IMR-90 (cell line): ENCODE measurements at regions not wholly inside any gene's neighbourhood (a gene's known extent, or its start where the extent isn't known, plus 50 kb on each side); places are given as distances from the start of the nearest gene placed in this dataset.

Source experiments
- ATAC-seq: fragments of 200-7000 bp; cut with Tn5 transposase; 2 replicates; pipeline ENCODE4 v1.9.1; 2020; ENCODE audit warnings: low read depth, mild to moderate bottlenecking, moderate library complexity
- BruUV-seq: library from RNA; stranded (reverse); fragments of 400-500 nt; replicated peaks from 2 replicates; lab custom pipeline; 2021; lab: Mats Ljungman, UMichigan
- CTCF ChIA-PET: fragments of 300-600 bp; formaldehyde crosslinking; extraction: SDS; loops from one replicate; lab custom pipeline; 2021; ENCODE audit warnings: antibody characterized with exemption; lab: Yijun Ruan, JAX
- POLR2A ChIA-PET: fragments of 300-600 bp; sonication (Branson Sonifier 250); formaldehyde crosslinking; loops from one replicate; lab custom pipeline; 2022; ENCODE audit warnings: antibody characterized with exemption; ENCODE audit not compliant: unreplicated experiment; lab: Charles Lee
- DNase-seq: peaks from one replicate; pipeline ENCODE4 v3.0.0; 2013
- H2AFZ ChIP-seq: replicated peaks from 2 replicates; pipeline ENCODE3; 2013; ENCODE audit warnings: low read length, mild to moderate bottlenecking; ENCODE audit not compliant: poor library complexity
- H2AK5ac ChIP-seq: 2 replicates; pipeline ENCODE4 v1.6.1; 2013; ENCODE audit warnings: low read depth, low read length, inconsistent platforms
- H2AK9ac ChIP-seq: replicated peaks from 2 replicates; pipeline ENCODE3; 2013; ENCODE audit warnings: mild to moderate bottlenecking, low read depth, low read length, moderate library complexity; ENCODE audit not compliant: poor library complexity
- H2BK120ac ChIP-seq: 2 replicates; pipeline ENCODE4 v1.6.1; 2013; ENCODE audit warnings: low read depth, low read length, inconsistent platforms
- H2BK15ac ChIP-seq: 3 replicates; pipeline ENCODE4 v1.6.1; 2013; ENCODE audit warnings: low read depth, low read length, inconsistent platforms
- H2BK20ac ChIP-seq: 2 replicates; pipeline ENCODE4 v1.6.1; 2013; ENCODE audit warnings: low read depth, mild to moderate bottlenecking, inconsistent platforms, low read length, moderate library complexity
- H2BK5ac ChIP-seq: 2 replicates; pipeline ENCODE4 v1.6.1; 2013; ENCODE audit warnings: mild to moderate bottlenecking, low read depth, low read length, inconsistent platforms; ENCODE audit not compliant: poor library complexity, severe bottlenecking
- H3K14ac ChIP-seq: replicated peaks from 2 replicates; pipeline ENCODE4 v1.6.1; 2013; ENCODE audit warnings: low read depth, low read length, inconsistent platforms
- H3K18ac ChIP-seq: 2 replicates; pipeline ENCODE4 v1.6.1; 2013; ENCODE audit warnings: low read depth, low read length, control low read depth
- H3K23ac ChIP-seq: 2 replicates; pipeline ENCODE4 v1.6.1; 2013; ENCODE audit warnings: low read depth, low read length, inconsistent platforms
- H3K27ac ChIP-seq: 2 replicates; pipeline ENCODE4 v1.5.1; 2013; ENCODE audit warnings: mild to moderate bottlenecking, control low read depth, low read length; ENCODE audit not compliant: insufficient read depth
- H3K27me3 ChIP-seq: 2 replicates; pipeline ENCODE4 v1.6.1; 2013; ENCODE audit warnings: low read length; ENCODE audit not compliant: control insufficient read depth, insufficient read depth
- H3K36me3 ChIP-seq: 2 replicates; pipeline ENCODE4 v1.6.1; 2013; ENCODE audit warnings: low read length, mixed read lengths; ENCODE audit not compliant: control insufficient read depth, insufficient read depth
- H3K4ac ChIP-seq: 2 replicates; pipeline ENCODE4 v1.6.1; 2013; ENCODE audit warnings: low read depth, low read length, inconsistent platforms
- H3K4me1 ChIP-seq: 2 replicates; pipeline ENCODE4 v1.6.1; 2013; ENCODE audit warnings: low read length, mixed read lengths; ENCODE audit not compliant: control insufficient read depth, insufficient read depth
- H3K4me2 ChIP-seq: 2 replicates; pipeline ENCODE4 v1.6.1; 2013; ENCODE audit warnings: low read depth, mild to moderate bottlenecking, control low read depth, low read length, moderate library complexity
- H3K4me3 ChIP-seq: 2 replicates; pipeline ENCODE4 v1.5.1; 2013; ENCODE audit warnings: low read depth, mild to moderate bottlenecking, control low read depth, low read length, moderate library complexity; ENCODE audit not compliant: insufficient read depth
- H3K56ac ChIP-seq: 2 replicates; pipeline ENCODE4 v1.6.1; 2013; ENCODE audit warnings: low read length, inconsistent platforms; ENCODE audit not compliant: insufficient read depth; ENCODE audit errors: extremely low read depth
- H3K79me1 ChIP-seq, 2 experiments: 2 replicates each; pipeline ENCODE4 v1.6.1; 2013; ENCODE audit warnings: low read length in 2 of 2, inconsistent platforms in 1 of 2, low read depth in 1 of 2
- H3K9ac ChIP-seq: 2 replicates; pipeline ENCODE4 v1.6.1; 2013; ENCODE audit warnings: low read depth, low read length, control low read depth
- H3K9me1 ChIP-seq: 2 replicates; pipeline ENCODE4 v1.6.1; 2013; ENCODE audit warnings: low read length, inconsistent platforms; ENCODE audit not compliant: insufficient read depth
- H3K9me3 ChIP-seq: 2 replicates; pipeline ENCODE4 v1.6.1; 2013; ENCODE audit warnings: low read length; ENCODE audit not compliant: control insufficient read depth, insufficient read depth
- H4K20me1 ChIP-seq: 2 replicates; pipeline ENCODE4 v1.6.1; 2013; ENCODE audit warnings: low read length, inconsistent platforms; ENCODE audit not compliant: insufficient read depth
- H4K5ac ChIP-seq: 2 replicates; pipeline ENCODE4 v1.6.1; 2013; ENCODE audit warnings: mild to moderate bottlenecking, low read depth, low read length, control low read depth
- H4K8ac ChIP-seq, 2 experiments: 2 replicates each; pipeline ENCODE4 v1.6.1; 2013; ENCODE audit warnings: low read depth in 2 of 2, low read length in 2 of 2, control low read depth in 1 of 2, inconsistent platforms in 1 of 2
- H4K91ac ChIP-seq: 2 replicates; pipeline ENCODE4 v1.6.1; 2013; ENCODE audit warnings: low read depth, low read length, inconsistent platforms; ENCODE audit not compliant: insufficient read depth
- CHD1 ChIP-seq: IDR thresholded peaks from 2 replicates; pipeline ENCODE4 v1.6.1; 2012; ENCODE audit warnings: low read depth, low read length, improper control_type of control experiment
- CTCF ChIP-seq: conservative IDR thresholded peaks from 2 replicates; pipeline ENCODE4 v1.5.1; 2012; ENCODE audit warnings: mild to moderate bottlenecking, low read depth, low read length, improper control_type of control experiment
- ELK1 ChIP-seq: fragments of 150-350 bp; IDR thresholded peaks from 2 replicates; pipeline ENCODE4 v1.6.1; 2016; ENCODE audit warnings: low read depth, mild to moderate bottlenecking, low read length, moderate library complexity, borderline replicate concordance
- FOS ChIP-seq: fragments of 150-350 bp; IDR thresholded peaks from 2 replicates; pipeline ENCODE4 v1.6.1; 2016; ENCODE audit warnings: low read depth, low read length
- MAZ ChIP-seq: IDR thresholded peaks from 2 replicates; pipeline ENCODE4 v1.6.1; 2012; ENCODE audit warnings: low read depth, mild to moderate bottlenecking, low read length, improper control_type of control experiment, moderate library complexity, borderline replicate concordance
- MXI1 ChIP-seq: IDR thresholded peaks from 2 replicates; pipeline ENCODE4 v1.6.1; 2012; ENCODE audit warnings: low read depth, mild to moderate bottlenecking, low read length, moderate library complexity, borderline replicate concordance
- NFE2L2 ChIP-seq: fragments of 150-350 bp; IDR thresholded peaks from 2 replicates; pipeline ENCODE4 v1.6.1; 2016; ENCODE audit warnings: low read depth, mild to moderate bottlenecking, low read length
- RAD21 ChIP-seq: IDR thresholded peaks from 2 replicates; pipeline ENCODE4 v1.6.1; 2012; ENCODE audit warnings: low read length, improper control_type of control experiment
- RCOR1 ChIP-seq: IDR thresholded peaks from 2 replicates; pipeline ENCODE4 v1.6.1; 2012; ENCODE audit warnings: mild to moderate bottlenecking, low read length, improper control_type of control experiment; ENCODE audit not compliant: insufficient replicate concordance
- RFX5 ChIP-seq: IDR thresholded peaks from 2 replicates; pipeline ENCODE4 v1.8.0; 2012; ENCODE audit warnings: low read depth, mild to moderate bottlenecking, low read length, moderate library complexity
- SMC3 ChIP-seq: fragments of 150-350 bp; IDR thresholded peaks from 2 replicates; pipeline ENCODE4 v1.6.1; 2016; ENCODE audit warnings: low read depth, mild to moderate bottlenecking, antibody characterized with exemption, low read length, moderate library complexity
- USF2 ChIP-seq: fragments of 150-350 bp; IDR thresholded peaks from 2 replicates; pipeline ENCODE4 v1.6.1; 2017; ENCODE audit warnings: mild to moderate bottlenecking, antibody characterized with exemption, low read length, low read depth
- WGBS, 2 experiments: methylation state at CpG; one replicate each; pipeline versions ENCODE4 v1.1.5 to v1.1.7; 2013; ENCODE audit warnings: missing lambda C conversion rate in 2 of 2; ENCODE audit not compliant: insufficient read length in 1 of 2; ENCODE audit errors: extremely low coverage in 2 of 2; 5-methylcytosine and 5-hydroxymethylcytosine counted together
- dilution Hi-C: fragments of 300-500 bp; cut with HindIII; formaldehyde crosslinking; loops from one replicate; pipeline ENCODE4 v1.14.3; 2018; ENCODE audit warnings: low sequenced_read_pairs; ENCODE audit not compliant: unreplicated experiment
- in situ Hi-C: fragments of 300-500 bp; cut with MboI; formaldehyde crosslinking; loops from 3 replicates; pipeline ENCODE4 v1.14.3; 2019; ENCODE audit warnings: low sequenced_read_pairs, inconsistent platforms, mixed read lengths
- intact Hi-C: fragments of 100-400 bp; cut with micrococcal nuclease; formaldehyde crosslinking; loops from 2 replicates; pipeline ENCODE4 v1.10.0; 2022

GRCh38 chr3:69563151-69563550 lies 176.1 kb upstream of the MITF start:
- in situ Hi-C loops: no loop called here
- Histone ChIP-seq H3K56ac (no peak overlapping the region), H4K5ac (no peak overlapping the region), H3K9ac (no peak overlapping the region), H3K18ac (no peak overlapping the region), H4K8ac (no peak overlapping the region), H3K27me3 (no peaks in the 10 kb centered on the region), H3K9me1 (no peaks in the 10 kb centered on the region), H3K79me1 (no peaks in the 10 kb centered on the region), H2AK9ac (no peak overlapping the region), H3K23ac (no peak overlapping the region), H2BK15ac (no peak overlapping the region), H3K9me3 (no peaks in the 10 kb centered on the region), H3K4me2 (no peak overlapping the region), H3K36me3 (no peaks in the 10 kb centered on the region), H3K4ac (no peak overlapping the region), H2BK120ac (no peak overlapping the region), H4K91ac (no peak overlapping the region), H3K4me1 (no peaks in the 10 kb centered on the region), H3K14ac (no peak overlapping the region), H2BK5ac (no peak overlapping the region), H4K20me1 (no peaks in the 10 kb centered on the region), H2BK20ac (no peak overlapping the region), H2AK5ac (no peak overlapping the region), H3K4me3 (no peak overlapping the region), H2AFZ (no peak overlapping the region), H3K27ac (no peak overlapping the region)
- ATAC-seq (no peak), DNase-seq (no peak)
- BruUV-seq: no TSS peak
- ChIA-PET POLR2A (no interaction called here), CTCF (no interaction called here)
- dilution Hi-C loops: no loop called here
- TF ChIP-seq USF2: no peak
- TF ChIP-seq RCOR1: no peak
- no peak for TF ChIP-seq SMC3
- no peak for TF ChIP-seq CHD1
- TF ChIP-seq FOS: no peak
- no peak for TF ChIP-seq RAD21
- TF ChIP-seq MAZ: no peak
- TF ChIP-seq MXI1: no peak
- TF ChIP-seq RFX5: no peak
- no peak for TF ChIP-seq CTCF
- TF ChIP-seq NFE2L2: no peak
- TF ChIP-seq ELK1: no peak
- WGBS, 2 experiments: no CpG with 5 or more reads among the region's 3 CpGs
- intact Hi-C loops: no loop called here
